ENCODE measurements at regions not wholly inside any gene's neighbourhood (a gene's known extent, or its start where the extent isn't known, plus 50 kb on each side); places are given as distances from the start of the nearest gene placed in this dataset.

DNA sequence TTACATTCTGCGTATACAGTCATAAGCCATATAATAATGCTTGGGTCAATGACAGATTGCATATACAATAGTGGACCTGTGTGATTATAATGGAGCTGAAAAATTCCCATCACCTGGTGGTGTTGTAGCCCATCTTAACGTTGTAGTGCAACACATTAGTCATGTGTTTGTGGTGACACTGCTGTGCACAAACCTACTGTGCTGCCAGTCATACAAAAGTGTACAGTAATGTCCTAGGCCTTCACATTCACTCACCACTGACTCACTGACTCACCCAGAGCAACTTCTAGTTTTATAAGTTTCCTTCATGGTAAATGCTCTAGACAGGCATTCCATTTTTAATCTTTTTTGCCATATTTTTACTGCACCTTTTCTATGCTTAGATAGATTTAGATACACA, 194.8 kb upstream of the SEL1L start:
- Histone ChIP-seq H3K4me1 (ENCODE audit: insufficient read depth, poor library complexity, severe bottlenecking) (no peaks in the 10 kb centered on the region), H3K4me3 (ENCODE audit: severe bottlenecking) (no peak overlapping the region), H3K36me3 (ENCODE audit: low read depth) (no peaks in the 10 kb centered on the region), H3K9me3 (ENCODE audit: severe bottlenecking) (no peaks in the 10 kb centered on the region), H3K27me3 (ENCODE audit: insufficient read depth, poor library complexity, severe bottlenecking) (no peaks in the 10 kb centered on the region), H3K27ac (ENCODE audit: poor library complexity, severe bottlenecking) (no peak overlapping the region)
- DNase-seq (ENCODE audit: low spot score) (no peak), ATAC-seq (ENCODE audit: low read depth) (peak; percentile 29; the same call in 1 of the 3 replicates)
- TF ChIP-seq CTCF (IDR thresholded peaks at IDR 0.05; ENCODE audit: poor library complexity, severe bottlenecking): no peak

DNA sequence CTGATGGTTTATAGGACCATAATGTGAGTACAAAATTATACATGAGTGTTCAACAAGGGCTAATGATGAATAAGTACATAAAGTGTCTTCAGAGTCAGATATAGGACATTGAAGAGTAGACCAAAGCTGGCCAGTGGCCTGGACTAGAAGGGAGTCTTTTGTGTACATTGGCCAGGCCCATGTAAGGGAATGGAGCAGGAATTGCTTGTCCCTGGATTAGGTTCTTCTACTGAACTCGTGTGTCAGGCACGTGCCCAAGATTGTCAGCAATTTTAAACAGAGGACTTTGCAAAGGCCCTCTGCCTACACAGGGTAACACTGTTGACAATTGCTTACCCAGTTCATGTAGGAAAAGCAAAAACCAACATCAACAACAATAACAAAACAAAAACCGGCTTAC, 196.0 kb upstream of the SEL1L start:
- TF ChIP-seq CTCF (IDR thresholded peaks at IDR 0.05; ENCODE audit: poor library complexity, severe bottlenecking): no peak
- Histone ChIP-seq H3K27ac (ENCODE audit: poor library complexity, severe bottlenecking) (no peak overlapping the region), H3K9me3 (ENCODE audit: severe bottlenecking) (no peaks in the 10 kb centered on the region), H3K27me3 (ENCODE audit: insufficient read depth, poor library complexity, severe bottlenecking) (no peaks in the 10 kb centered on the region), H3K36me3 (ENCODE audit: low read depth) (no peaks in the 10 kb centered on the region), H3K4me3 (ENCODE audit: severe bottlenecking) (no peak overlapping the region), H3K4me1 (ENCODE audit: insufficient read depth, poor library complexity, severe bottlenecking) (no peaks in the 10 kb centered on the region)
- ATAC-seq (ENCODE audit: low read depth): no peak
- DNase-seq (ENCODE audit: low spot score): no peak

- Histone ChIP-seq H3K27ac (ENCODE audit: poor library complexity, severe bottlenecking) (no peak overlapping the region), H3K4me3 (ENCODE audit: severe bottlenecking) (no peak overlapping the region), H3K36me3 (ENCODE audit: low read depth) (no peaks in the 10 kb centered on the region), H3K27me3 (ENCODE audit: insufficient read depth, poor library complexity, severe bottlenecking) (no peaks in the 10 kb centered on the region), H3K9me3 (ENCODE audit: severe bottlenecking) (no peaks in the 10 kb centered on the region), H3K4me1 (ENCODE audit: insufficient read depth, poor library complexity, severe bottlenecking) (no peaks in the 10 kb centered on the region)
- peak; percentile 8 for TF ChIP-seq CTCF (IDR thresholded peaks at IDR 0.05; ENCODE audit: poor library complexity, severe bottlenecking)
- no peak for ATAC-seq (ENCODE audit: low read depth)
- no peak for DNase-seq (ENCODE audit: low spot score)
Observed at GRCh38 chr14:81737938-81738337, 204.3 kb upstream of the SEL1L start.

DNA sequence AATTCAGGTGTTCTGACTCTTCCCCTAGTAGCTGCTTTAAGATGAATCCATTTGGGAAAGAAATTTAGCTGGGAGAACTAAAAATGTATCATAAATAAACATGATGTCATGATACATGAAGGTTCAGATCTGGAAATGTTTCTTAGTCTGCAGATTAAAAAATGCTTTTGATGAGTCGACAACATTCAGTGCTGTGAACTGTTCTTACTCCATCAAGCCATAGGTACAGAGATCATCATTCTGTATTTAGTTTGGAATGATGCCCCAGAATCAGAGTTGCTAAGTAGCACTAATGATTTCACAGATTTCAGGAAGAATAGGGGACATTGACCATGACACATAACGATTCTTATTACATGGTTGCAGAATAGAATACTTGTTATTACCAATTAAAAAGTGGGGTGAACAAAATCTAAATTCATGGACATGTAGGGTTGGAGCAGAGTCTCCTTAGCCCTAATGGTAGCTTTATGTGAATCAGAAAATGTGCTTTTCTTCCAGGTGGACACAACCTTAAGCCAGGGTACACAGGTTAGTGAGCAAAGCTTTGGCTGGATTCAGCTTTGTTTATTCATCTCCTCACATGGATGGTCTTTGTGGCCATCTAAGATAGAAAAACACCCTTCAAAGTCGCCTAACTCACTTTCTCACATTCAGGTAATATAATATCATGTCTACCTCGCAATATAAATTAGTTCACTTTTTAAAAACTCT, 205.4 kb upstream of the SEL1L start:
- ATAC-seq (ENCODE audit: low read depth) (no peak), DNase-seq (ENCODE audit: low spot score) (no peak)
- Histone ChIP-seq H3K4me3 (ENCODE audit: severe bottlenecking) (no peak overlapping the region), H3K4me1 (ENCODE audit: insufficient read depth, poor library complexity, severe bottlenecking) (no peaks in the 10 kb centered on the region), H3K27ac (ENCODE audit: poor library complexity, severe bottlenecking) (no peak overlapping the region), H3K9me3 (ENCODE audit: severe bottlenecking) (no peaks in the 10 kb centered on the region), H3K36me3 (ENCODE audit: low read depth) (no peaks in the 10 kb centered on the region), H3K27me3 (ENCODE audit: insufficient read depth, poor library complexity, severe bottlenecking) (no peaks in the 10 kb centered on the region)
- no peak for TF ChIP-seq CTCF (IDR thresholded peaks at IDR 0.05; ENCODE audit: poor library complexity, severe bottlenecking)

- no peak for TF ChIP-seq CTCF (IDR thresholded peaks at IDR 0.05; ENCODE audit: poor library complexity, severe bottlenecking)
- H3K27ac ChIP-seq (ENCODE audit: poor library complexity, severe bottlenecking): no peak overlapping the region
- no peaks in the 10 kb centered on the region for H3K36me3 ChIP-seq (ENCODE audit: low read depth)
- no peaks in the 10 kb centered on the region for H3K9me3 ChIP-seq (ENCODE audit: severe bottlenecking)
- DNase-seq (ENCODE audit: low spot score) (no peak), ATAC-seq (ENCODE audit: low read depth) (no peak)
- no peaks in the 10 kb centered on the region for H3K27me3 ChIP-seq (ENCODE audit: insufficient read depth, poor library complexity, severe bottlenecking)
- H3K4me1 ChIP-seq (ENCODE audit: insufficient read depth, poor library complexity, severe bottlenecking): no peaks in the 10 kb centered on the region
- no peak overlapping the region for H3K4me3 ChIP-seq (ENCODE audit: severe bottlenecking)
Observed at GRCh38 chr14:81743605-81744004, 210.0 kb upstream of the SEL1L start.

All from RWPE2 (cell line).